ENCODE measurements at regions not wholly inside any gene's neighbourhood (a gene's known extent, or its start where the extent isn't known, plus 50 kb on each side); places are given as distances from the start of the nearest gene placed in this dataset.

DNA sequence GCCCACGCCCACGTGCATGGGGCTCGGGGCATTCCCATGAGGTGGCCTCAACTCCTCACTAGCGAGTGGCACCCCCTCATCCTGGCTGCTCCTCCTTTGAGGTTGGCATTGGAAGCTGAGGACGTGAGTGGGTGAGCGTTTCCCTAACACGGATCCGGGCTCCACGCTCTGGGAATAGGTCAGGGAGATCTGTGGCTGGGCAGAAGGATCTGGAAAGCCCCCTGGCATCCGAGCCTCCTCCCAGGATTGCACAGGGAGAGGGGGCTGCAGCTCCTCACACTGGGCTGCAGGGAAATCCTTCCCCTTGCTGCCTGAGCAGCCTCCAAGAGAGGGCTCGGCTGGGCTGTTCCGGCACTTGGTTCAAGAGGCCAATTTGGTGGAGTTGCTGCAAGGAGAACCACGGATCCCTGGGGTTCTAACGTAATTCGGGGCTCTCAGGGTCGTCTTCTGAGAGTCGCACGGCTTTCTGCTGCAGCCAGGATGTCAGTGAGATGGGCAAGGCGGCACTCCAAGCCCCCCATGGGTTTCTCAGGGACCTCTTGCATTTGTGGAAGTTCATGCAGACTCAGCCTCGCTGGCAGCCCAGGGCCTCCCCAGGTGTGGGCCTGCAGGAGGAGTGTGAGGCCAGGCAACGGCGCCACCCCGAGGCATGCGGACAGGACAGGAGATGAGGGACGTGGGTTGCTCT, 1119.0 kb downstream of the BRD1 start:
- CTCF ChIA-PET, result no interaction called here
- no peak overlapping the region for H3K4me3 ChIP-seq (ENCODE audit: low read depth, low read length)
- no peak overlapping the region for H3K27ac ChIP-seq (ENCODE audit: extremely low read depth, low read depth, low read length)
- POLR2A ChIA-PET, result no interaction called here
- H3K9me3 ChIP-seq (ENCODE audit: control insufficient read depth, insufficient read depth, low read depth, low read length), result no peaks in the 10 kb centered on the region
- H3K36me3 ChIP-seq (ENCODE audit: control insufficient read depth in 2 of 2, insufficient read depth in 1 of 2, low read length in 2 of 2), result no peaks in the 10 kb centered on the region
- H3K4me1 ChIP-seq (ENCODE audit: control insufficient read depth, insufficient read depth, low read length), result no peaks in the 10 kb centered on the region
- TF ChIP-seq ZIC2 (tag by site-specific recombination; IDR thresholded peaks at IDR 0.05) (no peak), ZNF2 (tag by site-specific recombination; IDR thresholded peaks at IDR 0.05) (no peak), ZBTB21 (tag by site-specific recombination; IDR thresholded peaks at IDR 0.05) (no peak), ZNF292 (tag by site-specific recombination; IDR thresholded peaks at IDR 0.05; ENCODE audit: borderline replicate concordance, low read depth) (no peak), ZNF16 (tag by site-specific recombination; IDR thresholded peaks at IDR 0.05; ENCODE audit: low read depth) (no peak), ZNF169 (tag by site-specific recombination; IDR thresholded peaks at IDR 0.05) (no peak)

DNA sequence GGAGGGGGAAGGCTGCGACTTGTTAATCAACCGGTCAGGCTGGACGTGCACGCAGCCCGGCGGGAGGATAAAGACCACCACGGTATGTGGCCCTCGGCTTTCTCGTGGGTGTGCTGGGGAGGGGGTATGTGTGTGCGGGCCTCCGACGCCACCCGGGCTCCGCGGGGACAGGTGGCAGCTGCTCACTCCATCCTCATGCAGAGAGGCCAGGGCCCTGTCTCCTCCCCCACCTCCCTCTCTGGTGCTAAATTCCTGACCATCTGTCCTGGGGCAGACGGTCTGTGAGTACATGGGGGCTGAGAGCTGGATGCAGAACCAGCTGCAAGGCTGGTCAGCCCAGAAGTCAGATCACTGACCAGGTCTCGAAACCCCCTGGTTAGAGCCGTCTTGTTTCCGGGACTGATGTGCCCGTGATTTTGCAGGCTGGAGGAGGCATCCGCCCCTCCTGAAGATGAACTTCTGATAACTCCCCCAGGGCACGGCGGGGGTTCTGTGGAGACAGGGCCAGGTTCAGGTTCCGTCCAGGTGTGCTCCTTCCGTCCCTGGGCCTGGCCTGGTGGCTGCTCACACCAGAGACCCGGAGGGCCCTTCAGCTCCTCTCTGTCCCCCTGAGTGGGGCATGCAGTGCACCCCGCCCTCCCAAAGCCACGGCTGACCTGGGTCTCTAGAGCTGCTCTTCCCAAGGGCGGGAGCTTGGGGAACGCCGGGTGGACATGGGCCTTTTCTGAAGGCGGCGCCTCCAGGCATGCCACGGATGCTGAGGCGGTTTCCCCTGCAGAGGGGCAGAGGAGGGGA, 1119.7 kb downstream of the BRD1 start:
- H3K36me3 ChIP-seq (ENCODE audit: control insufficient read depth in 2 of 2, insufficient read depth in 1 of 2, low read length in 2 of 2), result no peaks in the 10 kb centered on the region
- no peak overlapping the region for H3K4me3 ChIP-seq (ENCODE audit: low read depth, low read length)
- no peaks in the 10 kb centered on the region for H3K4me1 ChIP-seq (ENCODE audit: control insufficient read depth, insufficient read depth, low read length)
- ChIA-PET CTCF (no interaction called here), POLR2A (no interaction called here)
- no peak overlapping the region for H3K27ac ChIP-seq (ENCODE audit: extremely low read depth, low read depth, low read length)
- H3K9me3 ChIP-seq (ENCODE audit: control insufficient read depth, insufficient read depth, low read depth, low read length), result no peaks in the 10 kb centered on the region
- TF ChIP-seq ZNF548 (tag by site-specific recombination; IDR thresholded peaks at IDR 0.05) (no peak), ZNF792 (tag by site-specific recombination; IDR thresholded peaks at IDR 0.05) (no peak), ZNF211 (tag by site-specific recombination; IDR thresholded peaks at IDR 0.05; ENCODE audit: low read depth) (no peak), HOXD13 (CRISPR knock-in tag; IDR thresholded peaks at IDR 0.05; ENCODE audit: borderline replicate concordance) (no peak), MZF1 (tag by site-specific recombination; IDR thresholded peaks at IDR 0.05; ENCODE audit: borderline replicate concordance) (no peak), ZNF707 (tag by site-specific recombination; IDR thresholded peaks at IDR 0.05) (no peak), MYNN (tag by site-specific recombination; IDR thresholded peaks at IDR 0.05; ENCODE audit: borderline replicate concordance) (no peak), ZNF76 (tag by site-specific recombination; IDR thresholded peaks at IDR 0.05; ENCODE audit: borderline replicate concordance, low read depth) (no peak), ZNF629 (tag by site-specific recombination; IDR thresholded peaks at IDR 0.05) (no peak), ZNF112 (tag by site-specific recombination; IDR thresholded peaks at IDR 0.05) (no peak), ZNF19 (tag by site-specific recombination; IDR thresholded peaks at IDR 0.05; ENCODE audit: low read depth) (no peak), ZNF2 (tag by site-specific recombination; IDR thresholded peaks at IDR 0.05) (no peak), ZNF677 (tag by site-specific recombination; IDR thresholded peaks at IDR 0.05) (no peak), GLIS1 (tag by site-specific recombination; IDR thresholded peaks at IDR 0.05) (no peak)
- TF ChIP-seq, protein P1, sequence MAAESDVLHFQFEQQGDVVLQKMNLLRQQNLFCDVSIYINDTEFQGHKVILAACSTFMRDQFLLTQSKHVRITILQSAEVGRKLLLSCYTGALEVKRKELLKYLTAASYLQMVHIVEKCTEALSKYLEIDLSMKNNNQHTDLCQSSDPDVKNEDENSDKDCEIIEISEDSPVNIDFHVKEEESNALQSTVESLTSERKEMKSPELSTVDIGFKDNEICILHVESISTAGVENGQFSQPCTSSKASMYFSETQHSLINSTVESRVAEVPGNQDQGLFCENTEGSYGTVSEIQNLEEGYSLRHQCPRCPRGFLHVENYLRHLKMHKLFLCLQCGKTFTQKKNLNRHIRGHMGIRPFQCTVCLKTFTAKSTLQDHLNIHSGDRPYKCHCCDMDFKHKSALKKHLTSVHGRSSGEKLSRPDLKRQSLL (tag by site-specific recombination; IDR thresholded peaks at IDR 0.05), result no peak
- TF ChIP-seq, protein P2, sequence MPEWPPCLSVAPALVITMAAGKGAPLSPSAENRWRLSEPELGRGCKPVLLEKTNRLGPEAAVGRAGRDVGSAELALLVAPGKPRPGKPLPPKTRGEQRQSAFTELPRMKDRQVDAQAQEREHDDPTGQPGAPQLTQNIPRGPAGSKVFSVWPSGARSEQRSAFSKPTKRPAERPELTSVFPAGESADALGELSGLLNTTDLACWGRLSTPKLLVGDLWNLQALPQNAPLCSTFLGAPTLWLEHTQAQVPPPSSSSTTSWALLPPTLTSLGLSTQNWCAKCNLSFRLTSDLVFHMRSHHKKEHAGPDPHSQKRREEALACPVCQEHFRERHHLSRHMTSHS (tag by site-specific recombination; IDR thresholded peaks at IDR 0.05), result no peak
- TF ChIP-seq, protein P3, sequence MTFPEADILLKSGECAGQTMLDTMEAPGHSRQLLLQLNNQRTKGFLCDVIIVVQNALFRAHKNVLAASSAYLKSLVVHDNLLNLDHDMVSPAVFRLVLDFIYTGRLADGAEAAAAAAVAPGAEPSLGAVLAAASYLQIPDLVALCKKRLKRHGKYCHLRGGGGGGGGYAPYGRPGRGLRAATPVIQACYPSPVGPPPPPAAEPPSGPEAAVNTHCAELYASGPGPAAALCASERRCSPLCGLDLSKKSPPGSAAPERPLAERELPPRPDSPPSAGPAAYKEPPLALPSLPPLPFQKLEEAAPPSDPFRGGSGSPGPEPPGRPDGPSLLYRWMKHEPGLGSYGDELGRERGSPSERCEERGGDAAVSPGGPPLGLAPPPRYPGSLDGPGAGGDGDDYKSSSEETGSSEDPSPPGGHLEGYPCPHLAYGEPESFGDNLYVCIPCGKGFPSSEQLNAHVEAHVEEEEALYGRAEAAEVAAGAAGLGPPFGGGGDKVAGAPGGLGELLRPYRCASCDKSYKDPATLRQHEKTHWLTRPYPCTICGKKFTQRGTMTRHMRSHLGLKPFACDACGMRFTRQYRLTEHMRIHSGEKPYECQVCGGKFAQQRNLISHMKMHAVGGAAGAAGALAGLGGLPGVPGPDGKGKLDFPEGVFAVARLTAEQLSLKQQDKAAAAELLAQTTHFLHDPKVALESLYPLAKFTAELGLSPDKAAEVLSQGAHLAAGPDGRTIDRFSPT (tag by site-specific recombination; IDR thresholded peaks at IDR 0.05), result no peak
- TF ChIP-seq, protein P4, sequence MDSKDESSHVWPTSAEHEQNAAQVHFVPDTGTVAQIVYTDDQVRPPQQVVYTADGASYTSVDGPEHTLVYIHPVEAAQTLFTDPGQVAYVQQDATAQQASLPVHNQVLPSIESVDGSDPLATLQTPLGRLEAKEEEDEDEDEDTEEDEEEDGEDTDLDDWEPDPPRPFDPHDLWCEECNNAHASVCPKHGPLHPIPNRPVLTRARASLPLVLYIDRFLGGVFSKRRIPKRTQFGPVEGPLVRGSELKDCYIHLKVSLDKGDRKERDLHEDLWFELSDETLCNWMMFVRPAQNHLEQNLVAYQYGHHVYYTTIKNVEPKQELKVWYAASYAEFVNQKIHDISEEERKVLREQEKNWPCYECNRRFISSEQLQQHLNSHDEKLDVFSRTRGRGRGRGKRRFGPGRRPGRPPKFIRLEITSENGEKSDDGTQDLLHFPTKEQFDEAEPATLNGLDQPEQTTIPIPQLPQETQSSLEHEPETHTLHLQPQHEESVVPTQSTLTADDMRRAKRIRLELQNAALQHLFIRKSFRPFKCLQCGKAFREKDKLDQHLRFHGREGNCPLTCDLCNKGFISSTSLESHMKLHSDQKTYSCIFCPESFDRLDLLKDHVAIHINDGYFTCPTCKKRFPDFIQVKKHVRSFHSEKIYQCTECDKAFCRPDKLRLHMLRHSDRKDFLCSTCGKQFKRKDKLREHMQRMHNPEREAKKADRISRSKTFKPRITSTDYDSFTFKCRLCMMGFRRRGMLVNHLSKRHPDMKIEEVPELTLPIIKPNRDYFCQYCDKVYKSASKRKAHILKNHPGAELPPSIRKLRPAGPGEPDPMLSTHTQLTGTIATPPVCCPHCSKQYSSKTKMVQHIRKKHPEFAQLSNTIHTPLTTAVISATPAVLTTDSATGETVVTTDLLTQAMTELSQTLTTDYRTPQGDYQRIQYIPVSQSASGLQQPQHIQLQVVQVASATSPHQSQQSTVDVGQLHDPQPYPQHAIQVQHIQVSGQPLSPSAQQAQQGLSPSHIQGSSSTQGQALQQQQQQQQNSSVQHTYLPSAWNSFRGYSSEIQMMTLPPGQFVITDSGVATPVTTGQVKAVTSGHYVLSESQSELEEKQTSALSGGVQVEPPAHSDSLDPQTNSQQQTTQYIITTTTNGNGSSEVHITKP (tag by site-specific recombination; IDR thresholded peaks at IDR 0.05), result no peak
- TF ChIP-seq, protein P5, sequence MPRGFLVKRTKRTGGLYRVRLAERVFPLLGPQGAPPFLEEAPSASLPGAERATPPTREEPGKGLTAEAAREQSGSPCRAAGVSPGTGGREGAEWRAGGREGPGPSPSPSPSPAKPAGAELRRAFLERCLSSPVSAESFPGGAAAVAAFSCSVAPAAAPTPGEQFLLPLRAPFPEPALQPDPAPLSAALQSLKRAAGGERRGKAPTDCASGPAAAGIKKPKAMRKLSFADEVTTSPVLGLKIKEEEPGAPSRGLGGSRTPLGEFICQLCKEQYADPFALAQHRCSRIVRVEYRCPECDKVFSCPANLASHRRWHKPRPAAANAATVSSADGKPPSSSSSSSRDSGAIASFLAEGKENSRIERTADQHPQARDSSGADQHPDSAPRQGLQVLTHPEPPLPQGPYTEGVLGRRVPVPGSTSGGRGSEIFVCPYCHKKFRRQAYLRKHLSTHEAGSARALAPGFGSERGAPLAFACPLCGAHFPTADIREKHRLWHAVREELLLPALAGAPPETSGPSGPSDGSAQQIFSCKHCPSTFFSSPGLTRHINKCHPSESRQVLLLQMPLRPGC (tag by site-specific recombination; IDR thresholded peaks at IDR 0.05), result no peak
